HepG2 (cell line): ENCODE measurements at regions not wholly inside any gene's neighbourhood (a gene's known extent, or its start where the extent isn't known, plus 50 kb on each side); places are given as distances from the start of the nearest gene placed in this dataset.

Experiments
- ATAC-seq: fragments of 200-7000 bp; cut with Tn5 transposase; 3 replicates; pipeline ENCODE4 v1.9.1; 2020; ENCODE audit warnings: mild to moderate bottlenecking, moderate library complexity
- BruUV-seq: library from RNA; stranded (reverse); fragments of 400-500 nt; replicated peaks from 2 replicates; lab custom pipeline; 2021; lab: Mats Ljungman, UMichigan
- CTCF ChIA-PET: fragments of 300-600 bp; formaldehyde crosslinking; extraction: SDS; loops from one replicate; lab custom pipeline; 2021; ENCODE audit warnings: low total read pairs, inconsistent platforms, low intra/inter-chr PET ratio; lab: Yijun Ruan, JAX
- POLR2A ChIA-PET: fragments of 350-600 bp; sonication (Branson Sonifier 250); formaldehyde crosslinking; loops from one replicate; lab custom pipeline; 2020; ENCODE audit warnings: antibody characterized with exemption, inconsistent platforms; lab: Yijun Ruan, JAX
- DNase-seq: peaks from one replicate; pipeline ENCODE4 v3.0.0-alpha.2; 2015; ENCODE audit warnings: low spot score
- FAIRE-seq: peaks from 3 replicates; lab custom pipeline; 2011; peaks lifted over from hg19 to GRCh38; lab: Jason Lieb, UNC
- H2AFZ ChIP-seq: one replicate; pipeline ENCODE4 v1.6.1; 2011; ENCODE audit warnings: low read length, inconsistent platforms
- H3K27ac ChIP-seq: fragments of 300-600 bp; 3 replicates; pipeline ENCODE4 v1.8.0; 2011; ENCODE audit warnings: mixed run types, mild to moderate bottlenecking, mixed read lengths, low read length, inconsistent platforms; ENCODE audit not compliant: insufficient read depth; ENCODE audit errors: extremely low read length
- H3K27me3 ChIP-seq, 2 experiments: fragments of 200-600 bp in 1 of 2; 2 replicates in 1 of 2; 3 replicates in 1 of 2; pipeline versions ENCODE4 v1.6.0 to v1.8.0; 2011; ENCODE audit warnings: low read length in 2 of 2, mild to moderate bottlenecking in 2 of 2, moderate library complexity in 2 of 2, inconsistent platforms in 1 of 2; ENCODE audit not compliant: insufficient read depth in 2 of 2, control insufficient read depth in 1 of 2
- H3K36me3 ChIP-seq, 2 experiments: fragments of 200-600 bp in 1 of 2; replicated peaks in 1 of 2; 2 replicates in 1 of 2; 3 replicates in 1 of 2; pipeline versions ENCODE4 v1.5.1 to v1.8.0; 2011; ENCODE audit warnings: low read length in 2 of 2, inconsistent platforms in 1 of 2; ENCODE audit not compliant: insufficient read depth in 2 of 2, control insufficient read depth in 1 of 2
- H3K4me1 ChIP-seq: 2 replicates; pipeline ENCODE4 v1.5.1; 2012; ENCODE audit warnings: low read length, inconsistent platforms; ENCODE audit not compliant: insufficient read depth
- H3K4me2 ChIP-seq: 2 replicates; pipeline ENCODE4 v1.6.0; 2011; ENCODE audit warnings: low read depth, low read length, inconsistent platforms
- H3K4me3 ChIP-seq, 3 experiments: fragments of 200-600 bp in 1 of 3; sonication (generic), shearing (Covaris generic) in 1 of 3; replicated peaks in 1 of 3; 2 replicates each; pipeline ENCODE4 v1.5.1; 2011 to 2016; ENCODE audit warnings: low read length in 3 of 3, inconsistent platforms in 2 of 3, low read depth in 2 of 3, mild to moderate bottlenecking in 2 of 3, control low read depth in 1 of 3, mixed read lengths in 1 of 3; ENCODE audit not compliant: insufficient read depth in 1 of 3
- H3K79me2 ChIP-seq: one replicate; pipeline ENCODE4 v1.6.1; 2011; ENCODE audit warnings: low read length, inconsistent platforms; ENCODE audit not compliant: insufficient read depth
- H3K9ac ChIP-seq: 2 replicates; pipeline ENCODE4 v1.6.0; 2011; ENCODE audit warnings: mild to moderate bottlenecking, low read depth, low read length, inconsistent platforms; ENCODE audit not compliant: insufficient read depth
- H3K9me3 ChIP-seq: 2 replicates; pipeline ENCODE4 v1.5.1; 2012; ENCODE audit warnings: mild to moderate bottlenecking, low read length
- H4K20me1 ChIP-seq: 2 replicates; pipeline ENCODE4 v1.6.0; 2011; ENCODE audit warnings: inconsistent platforms, mild to moderate bottlenecking, low read length, moderate library complexity; ENCODE audit not compliant: insufficient read depth
- ETV5 ChIP-seq: IDR thresholded peaks from 2 replicates; pipeline ENCODE4 v1.6.1; 2018; ENCODE audit warnings: missing biosample characterization, missing genetic modification reagents, inconsistent platforms, borderline replicate concordance
- FOXM1 ChIP-seq: sonication (generic); formaldehyde crosslinking; IDR thresholded peaks from 2 replicates; pipeline ENCODE4 v1.5.0; 2020; ENCODE audit warnings: missing genetic modification reagents
- ISX ChIP-seq: sonication (generic); formaldehyde crosslinking; conservative IDR thresholded peaks from 2 replicates; pipeline ENCODE4 v1.5.0; 2020; ENCODE audit warnings: missing genetic modification reagents
- REL ChIP-seq: sonication (generic); formaldehyde crosslinking; conservative IDR thresholded peaks from 2 replicates; pipeline ENCODE4 v1.8.0; 2022; ENCODE audit warnings: mild to moderate bottlenecking, missing genetic modification reagents, moderate library complexity
- SPEN ChIP-seq: sonication (generic); formaldehyde crosslinking; IDR thresholded peaks from 2 replicates; pipeline ENCODE4 v1.5.1; 2020; ENCODE audit warnings: low read depth, mild to moderate bottlenecking, missing genetic modification reagents
- ZC3H4 ChIP-seq: sonication (generic); formaldehyde crosslinking; IDR thresholded peaks from 2 replicates; pipeline ENCODE4 v1.4.0; 2020; ENCODE audit warnings: missing genetic modification reagents, borderline replicate concordance
- ZMYM3 ChIP-seq: sonication (generic); formaldehyde crosslinking; IDR thresholded peaks from 2 replicates; pipeline ENCODE4 v1.5.1; 2020; ENCODE audit warnings: mild to moderate bottlenecking, missing genetic modification reagents
- ZNF101 ChIP-seq: sonication (generic); formaldehyde crosslinking; IDR thresholded peaks from 2 replicates; pipeline ENCODE4 v1.4.0; 2020; ENCODE audit warnings: mild to moderate bottlenecking, low read depth, missing genetic modification reagents, borderline replicate concordance
- ZNF589 ChIP-seq: sonication (generic); formaldehyde crosslinking; conservative IDR thresholded peaks from 2 replicates; pipeline ENCODE4 v1.8.0; 2022; ENCODE audit warnings: mild to moderate bottlenecking, moderate library complexity, missing genetic modification reagents
- ZNF619 ChIP-seq: sonication (generic); formaldehyde crosslinking; IDR thresholded peaks from 2 replicates; pipeline ENCODE4 v1.4.0; 2020; ENCODE audit warnings: mild to moderate bottlenecking, missing genetic modification reagents
- WGBS: methylation state at CpG from one replicate; pipeline ENCODE4 v1.1.6; 2017; ENCODE audit warnings: low lambda C conversion rate; 5-methylcytosine and 5-hydroxymethylcytosine counted together
- in situ Hi-C: cut with HindIII; loops from 2 replicates; pipeline ENCODE4 v1.10.0; 2017; ENCODE audit warnings: low pct_unique_long_range_greater_than_20kb; ENCODE audit not compliant: extremely low pct_ligation_motif_present
- intact Hi-C: fragments of 100-400 bp; cut with micrococcal nuclease; formaldehyde crosslinking; loops from one replicate; pipeline ENCODE4 v1.10.0; 2022; ENCODE audit not compliant: unreplicated experiment

- H3K4me1 ChIP-seq, result no peaks in the 10 kb centered on the region
- in situ Hi-C loops, result no loop called here
- FAIRE-seq (no peak), DNase-seq (no peak), ATAC-seq (no peak)
- no peaks in the 10 kb centered on the region for H3K36me3 ChIP-seq
- ChIA-PET POLR2A (no interaction called here), CTCF (no interaction called here)
- intact Hi-C loops, result no loop called here
- no peaks in the 10 kb centered on the region for H3K9me3 ChIP-seq
- WGBS, result 0% methylated on average over 2 of the region's 2 CpGs
- H3K4me2 ChIP-seq, result no peak overlapping the region
- no peak overlapping the region for H2AFZ ChIP-seq
- no peaks in the 10 kb centered on the region for H3K79me2 ChIP-seq
- H3K4me3 ChIP-seq, result no peak overlapping the region
- no peaks in the 10 kb centered on the region for H4K20me1 ChIP-seq
- H3K27me3 ChIP-seq, result no peaks in the 10 kb centered on the region
- no TSS peak for BruUV-seq
- no peak overlapping the region for H3K9ac ChIP-seq
- no peak overlapping the region for H3K27ac ChIP-seq
- TF ChIP-seq REL (CRISPR knock-in tag), result no peak
- TF ChIP-seq ZNF589 (CRISPR knock-in tag), result no peak
- no peak for TF ChIP-seq ISX (CRISPR knock-in tag)
- no peak for TF ChIP-seq SPEN (CRISPR knock-in tag)
- TF ChIP-seq ZC3H4 (CRISPR knock-in tag), result no peak
- no peak for TF ChIP-seq ETV5 (CRISPR knock-in tag)
- no peak for TF ChIP-seq ZMYM3 (CRISPR knock-in tag)
- no peak for TF ChIP-seq FOXM1
These were observed 321.5 kb upstream of the CBLB start for GRCh38 chr3:106190296-106190695.

- POLR2A ChIA-PET, result no interaction called here
- Histone ChIP-seq H2AFZ (no peak overlapping the region), H3K4me3 (no peak overlapping the region), H3K27ac (no peak overlapping the region), H3K4me1 (no peaks in the 10 kb centered on the region), H3K9me3 (no peaks in the 10 kb centered on the region), H4K20me1 (no peaks in the 10 kb centered on the region), H3K79me2 (no peaks in the 10 kb centered on the region), H3K9ac (no peak overlapping the region), H3K36me3 (no peaks in the 10 kb centered on the region), H3K4me2 (no peak overlapping the region)
- intact Hi-C loops, result no loop called here
- in situ Hi-C loops, result no loop called here
- DNase-seq (no peak), ATAC-seq (no peak), FAIRE-seq (no peak)
- no TSS peak for BruUV-seq
- CTCF ChIA-PET, result no interaction called here
- no peak for TF ChIP-seq ZNF619 (CRISPR knock-in tag)
- TF ChIP-seq ZNF101, result no peak
- TF ChIP-seq, all 625 proteins: peak for 0
- 0% methylated on average over 1 of the region's 1 CpG for WGBS
- no peaks in the 10 kb centered on the region for H3K27me3 ChIP-seq
These were observed 322.4 kb upstream of the CBLB start for GRCh38 chr3:106191211-106191610.
